Gastroesophageal sphincter (tissue), 3 donors: ENCODE measurements at regions not wholly inside any gene's neighbourhood (a gene's known extent, or its start where the extent isn't known, plus 50 kb on each side); places are given as distances from the start of the nearest gene placed in this dataset.

Experiments
- EP300 ChIP-seq: sonication (generic); formaldehyde crosslinking; IDR thresholded peaks from one replicate; pipeline ENCODE4 v1.6.1; 2017; ENCODE audit warnings: antibody characterized with exemption, mild to moderate bottlenecking
- POLR2A ChIP-seq, 2 donors: fragments of 450-650 bp; IDR thresholded peaks; one replicate each; pipeline ENCODE4 v1.6.1; 2017; ENCODE audit warnings: antibody characterized with exemption in 2 of 2, mild to moderate bottlenecking in 2 of 2, moderate library complexity in 1 of 2
- TF ChIP-seq, protein P1 (sequence below), 4 experiments: fragments of 200-600 bp in 2 of 4; fragments of 450-650 bp in 2 of 4; sonication (generic) in 1 of 4; IDR thresholded peaks; one replicate each; pipeline ENCODE4 v1.5.1; 2017 to 2019; ENCODE audit warnings: antibody characterized with exemption in 4 of 4, mild to moderate bottlenecking in 2 of 4, moderate library complexity in 2 of 4

- TF ChIP-seq, protein P1, sequence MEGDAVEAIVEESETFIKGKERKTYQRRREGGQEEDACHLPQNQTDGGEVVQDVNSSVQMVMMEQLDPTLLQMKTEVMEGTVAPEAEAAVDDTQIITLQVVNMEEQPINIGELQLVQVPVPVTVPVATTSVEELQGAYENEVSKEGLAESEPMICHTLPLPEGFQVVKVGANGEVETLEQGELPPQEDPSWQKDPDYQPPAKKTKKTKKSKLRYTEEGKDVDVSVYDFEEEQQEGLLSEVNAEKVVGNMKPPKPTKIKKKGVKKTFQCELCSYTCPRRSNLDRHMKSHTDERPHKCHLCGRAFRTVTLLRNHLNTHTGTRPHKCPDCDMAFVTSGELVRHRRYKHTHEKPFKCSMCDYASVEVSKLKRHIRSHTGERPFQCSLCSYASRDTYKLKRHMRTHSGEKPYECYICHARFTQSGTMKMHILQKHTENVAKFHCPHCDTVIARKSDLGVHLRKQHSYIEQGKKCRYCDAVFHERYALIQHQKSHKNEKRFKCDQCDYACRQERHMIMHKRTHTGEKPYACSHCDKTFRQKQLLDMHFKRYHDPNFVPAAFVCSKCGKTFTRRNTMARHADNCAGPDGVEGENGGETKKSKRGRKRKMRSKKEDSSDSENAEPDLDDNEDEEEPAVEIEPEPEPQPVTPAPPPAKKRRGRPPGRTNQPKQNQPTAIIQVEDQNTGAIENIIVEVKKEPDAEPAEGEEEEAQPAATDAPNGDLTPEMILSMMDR (IDR thresholded peaks at IDR 0.05) = no peak
- TF ChIP-seq EP300 = no peak
- no peak for TF ChIP-seq POLR2A (IDR thresholded peaks at IDR 0.05)
Observed at GRCh38 chr16:87108278-87108677, 208.9 kb downstream of the C16orf95 start.
